IMR-90 (cell line): ENCODE measurements at regions not wholly inside any gene's neighbourhood (a gene's known extent, or its start where the extent isn't known, plus 50 kb on each side); places are given as distances from the start of the nearest gene placed in this dataset.

Experiments
- ATAC-seq: fragments of 200-7000 bp; cut with Tn5 transposase; 2 replicates; pipeline ENCODE4 v1.9.1; 2020; ENCODE audit warnings: low read depth, mild to moderate bottlenecking, moderate library complexity
- BruUV-seq: library from RNA; stranded (reverse); fragments of 400-500 nt; replicated peaks from 2 replicates; lab custom pipeline; 2021; lab: Mats Ljungman, UMichigan
- CTCF ChIA-PET: fragments of 300-600 bp; formaldehyde crosslinking; extraction: SDS; loops from one replicate; lab custom pipeline; 2021; ENCODE audit warnings: antibody characterized with exemption; lab: Yijun Ruan, JAX
- POLR2A ChIA-PET: fragments of 300-600 bp; sonication (Branson Sonifier 250); formaldehyde crosslinking; loops from one replicate; lab custom pipeline; 2022; ENCODE audit warnings: antibody characterized with exemption; ENCODE audit not compliant: unreplicated experiment; lab: Charles Lee
- DNase-seq: peaks from one replicate; pipeline ENCODE4 v3.0.0; 2013
- H2AFZ ChIP-seq: replicated peaks from 2 replicates; pipeline ENCODE3; 2013; ENCODE audit warnings: low read length, mild to moderate bottlenecking; ENCODE audit not compliant: poor library complexity
- H2AK5ac ChIP-seq: 2 replicates; pipeline ENCODE4 v1.6.1; 2013; ENCODE audit warnings: low read depth, low read length, inconsistent platforms
- H2AK9ac ChIP-seq: replicated peaks from 2 replicates; pipeline ENCODE3; 2013; ENCODE audit warnings: mild to moderate bottlenecking, low read depth, low read length, moderate library complexity; ENCODE audit not compliant: poor library complexity
- H2BK120ac ChIP-seq: 2 replicates; pipeline ENCODE4 v1.6.1; 2013; ENCODE audit warnings: low read depth, low read length, inconsistent platforms
- H2BK15ac ChIP-seq: 3 replicates; pipeline ENCODE4 v1.6.1; 2013; ENCODE audit warnings: low read depth, low read length, inconsistent platforms
- H2BK20ac ChIP-seq: 2 replicates; pipeline ENCODE4 v1.6.1; 2013; ENCODE audit warnings: low read depth, mild to moderate bottlenecking, inconsistent platforms, low read length, moderate library complexity
- H2BK5ac ChIP-seq: 2 replicates; pipeline ENCODE4 v1.6.1; 2013; ENCODE audit warnings: mild to moderate bottlenecking, low read depth, low read length, inconsistent platforms; ENCODE audit not compliant: poor library complexity, severe bottlenecking
- H3K14ac ChIP-seq: replicated peaks from 2 replicates; pipeline ENCODE4 v1.6.1; 2013; ENCODE audit warnings: low read depth, low read length, inconsistent platforms
- H3K18ac ChIP-seq: 2 replicates; pipeline ENCODE4 v1.6.1; 2013; ENCODE audit warnings: low read depth, low read length, control low read depth
- H3K23ac ChIP-seq: 2 replicates; pipeline ENCODE4 v1.6.1; 2013; ENCODE audit warnings: low read depth, low read length, inconsistent platforms
- H3K27ac ChIP-seq: 2 replicates; pipeline ENCODE4 v1.5.1; 2013; ENCODE audit warnings: mild to moderate bottlenecking, control low read depth, low read length; ENCODE audit not compliant: insufficient read depth
- H3K27me3 ChIP-seq: 2 replicates; pipeline ENCODE4 v1.6.1; 2013; ENCODE audit warnings: low read length; ENCODE audit not compliant: control insufficient read depth, insufficient read depth
- H3K36me3 ChIP-seq: 2 replicates; pipeline ENCODE4 v1.6.1; 2013; ENCODE audit warnings: low read length, mixed read lengths; ENCODE audit not compliant: control insufficient read depth, insufficient read depth
- H3K4ac ChIP-seq: 2 replicates; pipeline ENCODE4 v1.6.1; 2013; ENCODE audit warnings: low read depth, low read length, inconsistent platforms
- H3K4me1 ChIP-seq: 2 replicates; pipeline ENCODE4 v1.6.1; 2013; ENCODE audit warnings: low read length, mixed read lengths; ENCODE audit not compliant: control insufficient read depth, insufficient read depth
- H3K4me2 ChIP-seq: 2 replicates; pipeline ENCODE4 v1.6.1; 2013; ENCODE audit warnings: low read depth, mild to moderate bottlenecking, control low read depth, low read length, moderate library complexity
- H3K4me3 ChIP-seq: 2 replicates; pipeline ENCODE4 v1.5.1; 2013; ENCODE audit warnings: low read depth, mild to moderate bottlenecking, control low read depth, low read length, moderate library complexity; ENCODE audit not compliant: insufficient read depth
- H3K56ac ChIP-seq: 2 replicates; pipeline ENCODE4 v1.6.1; 2013; ENCODE audit warnings: low read length, inconsistent platforms; ENCODE audit not compliant: insufficient read depth; ENCODE audit errors: extremely low read depth
- H3K79me1 ChIP-seq, 2 experiments: 2 replicates each; pipeline ENCODE4 v1.6.1; 2013; ENCODE audit warnings: low read length in 2 of 2, inconsistent platforms in 1 of 2, low read depth in 1 of 2
- H3K9ac ChIP-seq: 2 replicates; pipeline ENCODE4 v1.6.1; 2013; ENCODE audit warnings: low read depth, low read length, control low read depth
- H3K9me1 ChIP-seq: 2 replicates; pipeline ENCODE4 v1.6.1; 2013; ENCODE audit warnings: low read length, inconsistent platforms; ENCODE audit not compliant: insufficient read depth
- H3K9me3 ChIP-seq: 2 replicates; pipeline ENCODE4 v1.6.1; 2013; ENCODE audit warnings: low read length; ENCODE audit not compliant: control insufficient read depth, insufficient read depth
- H4K20me1 ChIP-seq: 2 replicates; pipeline ENCODE4 v1.6.1; 2013; ENCODE audit warnings: low read length, inconsistent platforms; ENCODE audit not compliant: insufficient read depth
- H4K5ac ChIP-seq: 2 replicates; pipeline ENCODE4 v1.6.1; 2013; ENCODE audit warnings: mild to moderate bottlenecking, low read depth, low read length, control low read depth
- H4K8ac ChIP-seq, 2 experiments: 2 replicates each; pipeline ENCODE4 v1.6.1; 2013; ENCODE audit warnings: low read depth in 2 of 2, low read length in 2 of 2, control low read depth in 1 of 2, inconsistent platforms in 1 of 2
- H4K91ac ChIP-seq: 2 replicates; pipeline ENCODE4 v1.6.1; 2013; ENCODE audit warnings: low read depth, low read length, inconsistent platforms; ENCODE audit not compliant: insufficient read depth
- BHLHE40 ChIP-seq: fragments of 150-350 bp; IDR thresholded peaks from 2 replicates; pipeline ENCODE4 v1.6.1; 2016; ENCODE audit warnings: mild to moderate bottlenecking, low read depth, low read length
- CEBPB ChIP-seq: IDR thresholded peaks from 2 replicates; pipeline ENCODE4 v1.6.1; 2012; ENCODE audit warnings: low read depth, low read length, improper control_type of control experiment
- CHD1 ChIP-seq: IDR thresholded peaks from 2 replicates; pipeline ENCODE4 v1.6.1; 2012; ENCODE audit warnings: low read depth, low read length, improper control_type of control experiment
- FOS ChIP-seq: fragments of 150-350 bp; IDR thresholded peaks from 2 replicates; pipeline ENCODE4 v1.6.1; 2016; ENCODE audit warnings: low read depth, low read length
- MAFK ChIP-seq: IDR thresholded peaks from 2 replicates; pipeline ENCODE4 v1.6.1; 2012; ENCODE audit warnings: low read depth, low read length, improper control_type of control experiment
- MAZ ChIP-seq: IDR thresholded peaks from 2 replicates; pipeline ENCODE4 v1.6.1; 2012; ENCODE audit warnings: low read depth, mild to moderate bottlenecking, low read length, improper control_type of control experiment, moderate library complexity, borderline replicate concordance
- MXI1 ChIP-seq: IDR thresholded peaks from 2 replicates; pipeline ENCODE4 v1.6.1; 2012; ENCODE audit warnings: low read depth, mild to moderate bottlenecking, low read length, moderate library complexity, borderline replicate concordance
- NFE2L2 ChIP-seq: fragments of 150-350 bp; IDR thresholded peaks from 2 replicates; pipeline ENCODE4 v1.6.1; 2016; ENCODE audit warnings: low read depth, mild to moderate bottlenecking, low read length
- POLR2A ChIP-seq: IDR thresholded peaks from 2 replicates; pipeline ENCODE4 v1.6.1; 2012; ENCODE audit warnings: mild to moderate bottlenecking, low read depth, low read length
- RAD21 ChIP-seq: IDR thresholded peaks from 2 replicates; pipeline ENCODE4 v1.6.1; 2012; ENCODE audit warnings: low read length, improper control_type of control experiment
- RFX5 ChIP-seq: IDR thresholded peaks from 2 replicates; pipeline ENCODE4 v1.8.0; 2012; ENCODE audit warnings: low read depth, mild to moderate bottlenecking, low read length, moderate library complexity
- SMC3 ChIP-seq: fragments of 150-350 bp; IDR thresholded peaks from 2 replicates; pipeline ENCODE4 v1.6.1; 2016; ENCODE audit warnings: low read depth, mild to moderate bottlenecking, antibody characterized with exemption, low read length, moderate library complexity
- WGBS, 2 experiments: methylation state at CpG; one replicate each; pipeline versions ENCODE4 v1.1.5 to v1.1.7; 2013; ENCODE audit warnings: missing lambda C conversion rate in 2 of 2; ENCODE audit not compliant: insufficient read length in 1 of 2; ENCODE audit errors: extremely low coverage in 2 of 2; 5-methylcytosine and 5-hydroxymethylcytosine counted together
- dilution Hi-C: fragments of 300-500 bp; cut with HindIII; formaldehyde crosslinking; loops from one replicate; pipeline ENCODE4 v1.14.3; 2018; ENCODE audit warnings: low sequenced_read_pairs; ENCODE audit not compliant: unreplicated experiment
- in situ Hi-C: fragments of 300-500 bp; cut with MboI; formaldehyde crosslinking; loops from 3 replicates; pipeline ENCODE4 v1.14.3; 2019; ENCODE audit warnings: low sequenced_read_pairs, inconsistent platforms, mixed read lengths
- intact Hi-C: fragments of 100-400 bp; cut with micrococcal nuclease; formaldehyde crosslinking; loops from 2 replicates; pipeline ENCODE4 v1.10.0; 2022
- TF ChIP-seq, protein P1 (sequence below): fragments of 150-350 bp; IDR thresholded peaks from 2 replicates; pipeline ENCODE4 v1.6.1; 2016; ENCODE audit warnings: low read depth, mild to moderate bottlenecking, low read length, moderate library complexity, borderline replicate concordance
- TF ChIP-seq, protein P2 (sequence below): conservative IDR thresholded peaks from 2 replicates; pipeline ENCODE4 v1.5.1; 2012; ENCODE audit warnings: mild to moderate bottlenecking, low read depth, low read length, improper control_type of control experiment

DNA sequence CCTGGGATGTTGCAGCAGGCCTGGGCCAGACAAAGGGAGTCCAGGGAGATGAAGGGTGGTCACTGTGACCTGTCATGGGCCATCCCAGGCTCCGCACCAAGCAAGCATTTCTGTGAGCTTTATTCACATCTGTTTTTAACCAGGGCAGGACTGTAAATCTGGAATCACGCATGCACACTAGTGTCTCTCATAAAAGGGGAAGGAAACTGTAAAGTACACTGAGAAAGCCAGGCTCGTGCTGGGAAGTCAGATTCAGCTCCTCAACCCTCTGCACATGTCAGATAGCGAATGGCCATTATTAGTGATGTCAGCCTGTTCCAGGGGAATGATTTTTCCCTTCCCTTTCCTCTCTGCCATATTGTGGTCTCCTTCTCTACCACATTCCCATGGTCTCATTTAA is 818.6 kb upstream of the RAB6C start:
- Histone ChIP-seq H3K4ac (no peak overlapping the region), H3K18ac (no peak overlapping the region), H4K20me1 (no peaks in the 10 kb centered on the region), H3K23ac (no peak overlapping the region), H3K9me3 (peaks cover 2% of the 10 kb centered on the region; the same call in 1 of the 2 replicates), H2AFZ (no peak overlapping the region), H3K79me1 (no peaks in the 10 kb centered on the region), H3K36me3 (no peaks in the 10 kb centered on the region), H2AK9ac (no peak overlapping the region), H4K5ac (no peak overlapping the region), H3K9ac (no peak overlapping the region), H3K4me3 (no peak overlapping the region), H4K8ac (no peak overlapping the region), H3K9me1 (no peaks in the 10 kb centered on the region), H3K14ac (no peak overlapping the region), H3K27me3 (no peaks in the 10 kb centered on the region), H2BK15ac (no peak overlapping the region), H2BK120ac (no peak overlapping the region), H3K4me2 (no peak overlapping the region), H2AK5ac (no peak overlapping the region), H3K27ac (no peak overlapping the region), H2BK5ac (no peak overlapping the region), H3K4me1 (no peaks in the 10 kb centered on the region), H3K56ac (no peak overlapping the region), H4K91ac (no peak overlapping the region), H2BK20ac (no peak overlapping the region)
- no peak for ATAC-seq
- no peak for DNase-seq
- in situ Hi-C loops, result no loop called here
- intact Hi-C loops, result no loop called here
- dilution Hi-C loops, result no loop called here
- BruUV-seq, result no TSS peak
- TF ChIP-seq FOS (no peak), RAD21 (no peak), MXI1 (no peak), CEBPB (no peak), RFX5 (no peak), NFE2L2 (no peak), MAFK (no peak), POLR2A (no peak), MAZ (no peak), BHLHE40 (no peak), SMC3 (no peak), CHD1 (no peak)
- TF ChIP-seq, protein P1, sequence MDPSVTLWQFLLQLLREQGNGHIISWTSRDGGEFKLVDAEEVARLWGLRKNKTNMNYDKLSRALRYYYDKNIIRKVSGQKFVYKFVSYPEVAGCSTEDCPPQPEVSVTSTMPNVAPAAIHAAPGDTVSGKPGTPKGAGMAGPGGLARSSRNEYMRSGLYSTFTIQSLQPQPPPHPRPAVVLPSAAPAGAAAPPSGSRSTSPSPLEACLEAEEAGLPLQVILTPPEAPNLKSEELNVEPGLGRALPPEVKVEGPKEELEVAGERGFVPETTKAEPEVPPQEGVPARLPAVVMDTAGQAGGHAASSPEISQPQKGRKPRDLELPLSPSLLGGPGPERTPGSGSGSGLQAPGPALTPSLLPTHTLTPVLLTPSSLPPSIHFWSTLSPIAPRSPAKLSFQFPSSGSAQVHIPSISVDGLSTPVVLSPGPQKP, result no peak
- TF ChIP-seq, protein P2, sequence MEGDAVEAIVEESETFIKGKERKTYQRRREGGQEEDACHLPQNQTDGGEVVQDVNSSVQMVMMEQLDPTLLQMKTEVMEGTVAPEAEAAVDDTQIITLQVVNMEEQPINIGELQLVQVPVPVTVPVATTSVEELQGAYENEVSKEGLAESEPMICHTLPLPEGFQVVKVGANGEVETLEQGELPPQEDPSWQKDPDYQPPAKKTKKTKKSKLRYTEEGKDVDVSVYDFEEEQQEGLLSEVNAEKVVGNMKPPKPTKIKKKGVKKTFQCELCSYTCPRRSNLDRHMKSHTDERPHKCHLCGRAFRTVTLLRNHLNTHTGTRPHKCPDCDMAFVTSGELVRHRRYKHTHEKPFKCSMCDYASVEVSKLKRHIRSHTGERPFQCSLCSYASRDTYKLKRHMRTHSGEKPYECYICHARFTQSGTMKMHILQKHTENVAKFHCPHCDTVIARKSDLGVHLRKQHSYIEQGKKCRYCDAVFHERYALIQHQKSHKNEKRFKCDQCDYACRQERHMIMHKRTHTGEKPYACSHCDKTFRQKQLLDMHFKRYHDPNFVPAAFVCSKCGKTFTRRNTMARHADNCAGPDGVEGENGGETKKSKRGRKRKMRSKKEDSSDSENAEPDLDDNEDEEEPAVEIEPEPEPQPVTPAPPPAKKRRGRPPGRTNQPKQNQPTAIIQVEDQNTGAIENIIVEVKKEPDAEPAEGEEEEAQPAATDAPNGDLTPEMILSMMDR, result no peak
- ChIA-PET CTCF (no interaction called here), POLR2A (no interaction called here)
- no CpG with 5 or more reads among the region's 4 CpGs for whole genome bisulfite sequencing, 2 experiments
